Stomach (tissue), 8 donors: ENCODE measurements at regions not wholly inside any gene's neighbourhood (a gene's known extent, or its start where the extent isn't known, plus 50 kb on each side); places are given as distances from the start of the nearest gene placed in this dataset.
"Not testable (repeated sequence)": the region's sequence is repeated elsewhere in the genome, so short reads cannot be mapped to it uniquely, and the experiment has no call there.

ENCODE experiments used
- DNase-seq, 2 donors: peaks; one replicate each; pipeline versions ENCODE4 v3.0.0 to v3.0.0-alpha.2; 2013 to 2019
- H3K27ac ChIP-seq, 5 donors: fragments of 200-600 bp in 4 of 5; sonication (generic) in 4 of 5; one replicate each; pipeline ENCODE4 v1.5.1; 2013 to 2019; ENCODE audit warnings: mild to moderate bottlenecking in 1 of 5, moderate library complexity in 1 of 5
- H3K27me3 ChIP-seq, 3 donors: fragments of 200-600 bp; sonication (generic); one replicate each; pipeline ENCODE4 v1.5.1; 2017 to 2019; ENCODE audit warnings: mixed run types in 1 of 3
- H3K36me3 ChIP-seq, 4 donors: fragments of 200-600 bp; sonication (generic); 1 replicate in 3 of 4; 2 replicates in 1 of 4; pipeline ENCODE4 v1.5.1; 2016 to 2019
- H3K4me1 ChIP-seq, 4 donors: fragments of 200-600 bp; sonication (generic); one replicate each; pipeline ENCODE4 v1.5.1; 2016 to 2019
- H3K4me3 ChIP-seq, 4 donors: fragments of 200-600 bp; sonication (generic) in 3 of 4; one replicate each; pipeline ENCODE4 v1.5.1; 2016 to 2019; ENCODE audit warnings: mild to moderate bottlenecking in 1 of 4
- H3K9me3 ChIP-seq, 4 donors: fragments of 200-600 bp; sonication (generic); one replicate each; pipeline ENCODE4 v1.5.1; 2016 to 2019
- CTCF ChIP-seq, 7 experiments: fragments of 450-650 bp in 4 of 7; fragments of 200-600 bp in 3 of 7; sonication (generic) in 3 of 7; IDR thresholded peaks; one replicate each; pipeline ENCODE4 v1.5.1; 2016 to 2019; ENCODE audit warnings: antibody characterized with exemption in 7 of 7, control low read depth in 2 of 7, mild to moderate bottlenecking in 1 of 7
- EP300 ChIP-seq: sonication (generic); formaldehyde crosslinking; IDR thresholded peaks from one replicate; pipeline ENCODE4 v1.6.1; 2017; ENCODE audit warnings: antibody characterized with exemption
- POLR2A ChIP-seq, 4 donors: fragments of 450-650 bp; IDR thresholded peaks; one replicate each; pipeline ENCODE4 v1.6.1; 2016; ENCODE audit warnings: antibody characterized with exemption in 4 of 4, control low read depth in 2 of 4, mild to moderate bottlenecking in 1 of 4, moderate library complexity in 1 of 4
- POLR2AphosphoS5 ChIP-seq, 3 donors: sonication (generic); formaldehyde crosslinking; IDR thresholded peaks; one replicate each; pipeline ENCODE4 v1.6.1; 2016; ENCODE audit warnings: antibody characterized with exemption in 3 of 3
- WGBS, 5 donors: extraction: QIAGEN DNeasy Blood & Tissue Kit in 3 of 5; methylation state at CpG; one replicate each; pipeline versions ENCODE4 v1.1.5 to v1.1.7; 2013 to 2018; 5-methylcytosine and 5-hydroxymethylcytosine counted together
- intact Hi-C: fragments of 100-400 bp; cut with DNase I; formaldehyde crosslinking; loops from one replicate; pipeline ENCODE4 v1.15.1; 2023; ENCODE audit warnings: low total_unique reads
- donor health status: healthy with polysubstance abuse.
- donor health status: Bipolar disorder and iron deficiency.
- donor health status: healthy.

GRCh38 chr11:130535520-130535919 lies 87.1 kb downstream of the ADAMTS15 start:
- Histone ChIP-seq H3K9me3 (no peaks in the 10 kb centered on the region), H3K4me3 (no peak overlapping the region), H3K4me1 (peaks cover 0 to 14% (median 4%) of the 10 kb centered on the region in 4 donors), H3K27ac (no peak overlapping the region), H3K27me3 (no peaks in the 10 kb centered on the region), H3K36me3 (no peaks in the 10 kb centered on the region)
- intact Hi-C loops = no loop called here
- 24 to 58% (median 50%) methylated on average over 6 of the region's 6 CpGs for WGBS, 5 donors
- no peak for TF ChIP-seq EP300
- no peak for TF ChIP-seq POLR2AphosphoS5 (IDR thresholded peaks at IDR 0.05)
- no peak for TF ChIP-seq CTCF (IDR thresholded peaks at IDR 0.05)
- TF ChIP-seq POLR2A (IDR thresholded peaks at IDR 0.05) = no peak
- peak in 1 of 2 donors; percentile 54 for DNase-seq

- H3K9me3 ChIP-seq = no peaks in the 10 kb centered on the region
- no peak for TF ChIP-seq POLR2A (IDR thresholded peaks at IDR 0.05)
- no peak for TF ChIP-seq CTCF (IDR thresholded peaks at IDR 0.05)
- TF ChIP-seq EP300 = no peak
- TF ChIP-seq POLR2AphosphoS5 (IDR thresholded peaks at IDR 0.05) = no peak
- no peak overlapping the region for H3K4me3 ChIP-seq
- intact Hi-C loops = no loop called here
- 80 to 86% (median 82%) methylated on average over 11 of the region's 11 CpGs for WGBS, 5 donors
- no peaks in the 10 kb centered on the region for H3K36me3 ChIP-seq
- H3K27me3 ChIP-seq = no peaks in the 10 kb centered on the region
- H3K4me1 ChIP-seq = peaks cover 0 to 14% (median 4%) of the 10 kb centered on the region in 4 donors
- H3K27ac ChIP-seq = no peak overlapping the region
- no peak for DNase-seq
These were observed 87.9 kb downstream of the ADAMTS15 start for GRCh38 chr11:130536106-130537040.

GRCh38 chr11:130539680-130540079 lies 91.2 kb downstream of the ADAMTS15 start:
- H3K9me3 ChIP-seq, H3K4me3 ChIP-seq, H3K27ac ChIP-seq, H3K27me3 ChIP-seq, intact Hi-C loops, H3K4me1 ChIP-seq, DNase-seq, H3K36me3 ChIP-seq: not testable (repeated sequence)
- 82 to 96% (median 89%) methylated on average over 1 of the region's 1 CpG for WGBS, 5 donors

- TF ChIP-seq EP300 (no peak), CTCF (IDR thresholded peaks at IDR 0.05) (no peak), POLR2AphosphoS5 (IDR thresholded peaks at IDR 0.05) (no peak), POLR2A (IDR thresholded peaks at IDR 0.05) (no peak)
- H3K27ac ChIP-seq = no peak overlapping the region
- H3K4me3 ChIP-seq = no peak overlapping the region
- H3K36me3 ChIP-seq = no peaks in the 10 kb centered on the region
- no peaks in the 10 kb centered on the region for H3K9me3 ChIP-seq
- no peaks in the 10 kb centered on the region for H3K27me3 ChIP-seq
- DNase-seq = no peak
- peaks cover 0 to 5% (median 0%) of the 10 kb centered on the region in 4 donors for H3K4me1 ChIP-seq
- intact Hi-C loops = no loop called here
- 65 to 100% (median 94%) methylated on average over 2 of the region's 2 CpGs for WGBS, 5 donors
These were observed 95.8 kb downstream of the ADAMTS15 start for GRCh38 chr11:130544266-130544665.
